ENCODE measurements at regions not wholly inside any gene's neighbourhood (a gene's known extent, or its start where the extent isn't known, plus 50 kb on each side); places are given as distances from the start of the nearest gene placed in this dataset.

DNA sequence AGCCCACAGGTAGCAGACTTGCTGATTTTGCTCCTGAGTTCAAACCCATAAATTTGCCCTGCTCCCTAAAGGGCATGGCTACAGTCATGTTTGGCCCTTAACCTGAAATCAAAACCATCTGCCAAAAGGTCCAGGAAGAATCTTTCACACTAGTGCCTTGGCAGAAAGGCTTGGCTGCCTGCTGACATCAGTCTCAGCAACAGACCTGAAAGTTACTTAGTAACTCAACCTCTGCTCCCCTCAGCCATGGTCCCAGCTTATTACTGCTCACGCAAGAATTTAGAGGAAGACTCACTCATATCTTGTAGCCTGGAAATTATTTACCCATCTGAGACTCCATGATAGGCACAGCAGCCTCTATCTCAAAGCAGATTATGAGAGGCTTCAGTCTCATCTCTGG is 98.0 kb upstream of the KIF2B start:
- no peak overlapping the region for H3K4me3 ChIP-seq (ENCODE audit: low read depth, low read length)
- DNase-seq (ENCODE audit: low read depth), result no peak
- TF ChIP-seq, protein P1, sequence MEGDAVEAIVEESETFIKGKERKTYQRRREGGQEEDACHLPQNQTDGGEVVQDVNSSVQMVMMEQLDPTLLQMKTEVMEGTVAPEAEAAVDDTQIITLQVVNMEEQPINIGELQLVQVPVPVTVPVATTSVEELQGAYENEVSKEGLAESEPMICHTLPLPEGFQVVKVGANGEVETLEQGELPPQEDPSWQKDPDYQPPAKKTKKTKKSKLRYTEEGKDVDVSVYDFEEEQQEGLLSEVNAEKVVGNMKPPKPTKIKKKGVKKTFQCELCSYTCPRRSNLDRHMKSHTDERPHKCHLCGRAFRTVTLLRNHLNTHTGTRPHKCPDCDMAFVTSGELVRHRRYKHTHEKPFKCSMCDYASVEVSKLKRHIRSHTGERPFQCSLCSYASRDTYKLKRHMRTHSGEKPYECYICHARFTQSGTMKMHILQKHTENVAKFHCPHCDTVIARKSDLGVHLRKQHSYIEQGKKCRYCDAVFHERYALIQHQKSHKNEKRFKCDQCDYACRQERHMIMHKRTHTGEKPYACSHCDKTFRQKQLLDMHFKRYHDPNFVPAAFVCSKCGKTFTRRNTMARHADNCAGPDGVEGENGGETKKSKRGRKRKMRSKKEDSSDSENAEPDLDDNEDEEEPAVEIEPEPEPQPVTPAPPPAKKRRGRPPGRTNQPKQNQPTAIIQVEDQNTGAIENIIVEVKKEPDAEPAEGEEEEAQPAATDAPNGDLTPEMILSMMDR (conservative IDR thresholded peaks at IDR 0.05; ENCODE audit: low read depth, low read length), result no peak

DNA sequence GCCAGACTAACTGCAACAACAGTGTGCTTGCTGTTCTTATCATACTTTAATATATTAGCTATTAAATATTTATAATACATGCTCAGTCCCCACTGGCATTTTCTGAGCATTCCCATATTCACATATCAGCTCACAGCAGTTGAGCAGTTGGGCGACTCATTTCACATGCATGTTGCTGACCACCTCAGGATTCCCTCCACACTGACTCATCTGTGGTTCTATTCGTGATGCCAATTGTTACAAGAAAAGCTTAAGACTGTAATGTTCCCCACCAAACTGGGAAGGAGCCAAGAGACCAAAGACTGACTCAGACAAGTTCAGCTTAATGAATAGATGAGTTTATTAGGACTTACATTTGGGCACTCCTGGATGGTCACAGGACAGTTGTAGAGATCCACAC is 100.3 kb upstream of the KIF2B start:
- peak; percentile 57 for DNase-seq (ENCODE audit: low read depth)
- TF ChIP-seq, protein P1 (conservative IDR thresholded peaks at IDR 0.05; ENCODE audit: low read depth, low read length), result no peak
- H3K4me3 ChIP-seq (ENCODE audit: low read depth, low read length), result no peak overlapping the region

DNA sequence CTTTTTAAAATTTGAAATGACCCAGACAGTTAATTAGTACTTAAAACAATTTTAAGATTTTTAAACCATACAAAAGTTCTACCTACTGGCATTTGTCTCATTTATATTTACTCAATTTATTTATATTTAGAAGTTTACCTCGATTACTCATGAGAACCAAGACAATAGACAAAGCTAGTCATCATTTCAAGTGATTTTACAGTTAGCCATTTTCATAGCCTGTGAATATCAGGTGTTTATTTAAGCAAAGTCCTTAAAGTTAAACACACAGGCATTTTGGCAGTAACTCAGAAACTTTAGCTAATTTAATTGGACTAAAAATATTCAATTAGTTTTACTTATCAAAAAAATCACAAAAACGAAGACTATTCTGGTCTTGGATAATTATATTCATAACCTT is 101.6 kb upstream of the KIF2B start:
- no peak overlapping the region for H3K4me3 ChIP-seq (ENCODE audit: low read depth, low read length)
- no peak for DNase-seq (ENCODE audit: low read depth)
- TF ChIP-seq, protein P1 (conservative IDR thresholded peaks at IDR 0.05; ENCODE audit: low read depth, low read length), result no peak

DNA sequence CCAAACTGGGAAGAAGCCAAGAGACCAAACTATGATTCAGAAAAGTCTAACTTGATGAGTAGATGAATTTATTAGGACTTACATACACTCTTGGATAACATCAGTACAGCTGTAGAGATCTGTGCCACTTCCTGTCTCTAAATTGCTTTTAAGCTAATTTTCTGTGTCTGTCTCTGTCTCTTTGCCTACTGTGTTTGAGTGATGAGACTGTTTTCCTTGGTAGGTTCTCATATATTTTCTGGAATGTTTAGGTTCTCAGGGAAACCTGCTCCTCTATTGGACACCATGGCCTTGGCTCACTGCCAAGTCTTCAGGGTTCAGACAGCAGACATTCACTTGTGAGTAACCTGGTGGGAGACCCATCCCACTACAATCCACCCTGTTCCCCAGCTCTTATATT is 103.5 kb upstream of the KIF2B start:
- DNase-seq (ENCODE audit: low read depth), result no peak
- TF ChIP-seq, protein P1 (conservative IDR thresholded peaks at IDR 0.05; ENCODE audit: low read depth, low read length), result no peak
- no peak overlapping the region for H3K4me3 ChIP-seq (ENCODE audit: low read depth, low read length)

DNA sequence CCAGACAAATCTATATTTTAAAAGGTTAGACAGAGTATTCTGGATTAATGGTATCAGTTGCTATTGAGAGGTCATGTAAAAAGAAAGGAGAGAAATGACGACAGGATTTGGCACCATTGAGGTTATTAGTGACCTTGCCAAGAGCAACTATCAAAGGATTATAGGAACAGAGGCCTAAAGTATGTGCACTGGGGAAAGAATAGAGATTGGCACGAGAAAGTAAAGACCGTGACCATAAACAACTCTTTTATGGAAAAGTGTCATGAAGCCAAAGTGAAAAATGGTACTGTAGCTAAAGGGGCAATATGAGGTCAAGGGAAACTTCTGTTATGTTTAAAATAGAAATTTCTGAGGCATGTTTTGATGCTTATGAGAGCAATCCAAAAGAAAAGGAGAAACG is 115.2 kb upstream of the KIF2B start:
- no peak for DNase-seq (ENCODE audit: low read depth)
- no peak overlapping the region for H3K4me3 ChIP-seq (ENCODE audit: low read depth, low read length)
- TF ChIP-seq, protein P1 (conservative IDR thresholded peaks at IDR 0.05; ENCODE audit: low read depth, low read length), result no peak

DNA sequence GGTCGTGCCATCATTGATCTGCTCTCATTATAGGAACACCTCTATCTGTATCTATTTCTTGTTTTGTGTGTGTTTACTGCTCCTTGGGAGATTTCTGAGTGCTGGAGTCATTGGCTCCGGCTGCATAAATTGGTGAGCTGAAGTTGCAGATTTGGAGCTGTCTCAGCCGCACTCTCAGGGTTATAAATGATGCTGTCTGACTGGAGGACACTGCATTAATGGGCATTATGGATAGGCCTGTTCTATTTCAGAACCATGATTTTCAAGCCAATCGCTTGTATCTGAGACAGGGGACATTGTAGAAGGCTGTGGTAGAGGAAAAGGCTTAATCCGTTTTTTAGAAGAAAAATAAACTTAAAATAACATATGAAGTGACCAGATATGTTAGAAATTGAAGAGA is 126.4 kb upstream of the KIF2B start:
- no peak overlapping the region for H3K4me3 ChIP-seq (ENCODE audit: low read depth, low read length)
- DNase-seq (ENCODE audit: low read depth), result no peak
- TF ChIP-seq, protein P1 (conservative IDR thresholded peaks at IDR 0.05; ENCODE audit: low read depth, low read length), result no peak

DNA sequence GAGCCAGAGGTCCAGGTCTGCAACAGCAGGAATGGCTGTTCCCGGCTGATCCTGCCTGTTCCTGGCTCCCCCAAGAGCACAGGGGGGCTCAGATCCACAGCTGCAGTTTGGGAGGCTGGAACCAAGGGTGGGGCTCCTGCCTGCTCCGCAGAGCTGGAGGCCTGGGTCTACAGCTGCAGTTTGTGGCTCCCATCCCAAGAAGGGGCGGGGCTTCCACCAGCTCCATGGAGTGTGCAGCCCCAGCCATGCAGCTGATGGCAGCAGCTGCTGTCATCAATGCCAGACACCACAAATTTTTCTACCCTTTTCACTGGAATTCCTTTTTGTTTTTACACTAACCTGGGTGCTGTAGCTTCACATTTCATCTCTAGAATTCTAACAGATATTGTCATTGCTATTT is 135.4 kb upstream of the KIF2B start:
- TF ChIP-seq, protein P1 (conservative IDR thresholded peaks at IDR 0.05; ENCODE audit: low read depth, low read length), result no peak
- H3K4me3 ChIP-seq (ENCODE audit: low read depth, low read length), result no peak overlapping the region
- no peak for DNase-seq (ENCODE audit: low read depth)
